GM18867 (cell line): ENCODE measurements at regions not wholly inside any gene's neighbourhood (a gene's known extent, or its start where the extent isn't known, plus 50 kb on each side); places are given as distances from the start of the nearest gene placed in this dataset.

Source experiments
- ATAC-seq: cut with Tn5 transposase; IDR thresholded peaks from one replicate; pipeline ENCODE4 v1.9.1; 2021; ENCODE audit warnings: mild to moderate bottlenecking, moderate library complexity; ENCODE audit not compliant: unreplicated experiment

GRCh38 chr21:25334046-25334730, 273.1 kb downstream of the MRPL39 start:
- no peak for ATAC-seq

DNA sequence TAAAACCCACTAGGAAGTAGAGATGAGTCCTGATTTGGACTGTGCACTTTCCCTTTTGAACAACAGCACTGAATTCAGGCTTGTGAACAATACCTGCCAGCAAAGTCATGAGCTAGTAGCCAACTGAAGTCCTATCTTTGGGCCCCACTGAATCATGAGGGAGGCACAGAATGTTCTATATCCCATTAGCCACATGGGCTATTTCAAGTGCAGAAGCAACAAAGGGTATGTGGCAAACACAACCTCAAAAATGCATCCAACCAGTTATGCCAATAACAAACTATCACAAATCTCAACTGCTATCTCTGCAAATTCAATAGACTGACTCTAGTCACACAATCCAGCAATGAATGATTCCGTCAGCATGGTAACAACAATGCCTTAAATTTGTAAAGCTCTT, 276.0 kb downstream of the MRPL39 start:
- ATAC-seq, result no peak

DNA sequence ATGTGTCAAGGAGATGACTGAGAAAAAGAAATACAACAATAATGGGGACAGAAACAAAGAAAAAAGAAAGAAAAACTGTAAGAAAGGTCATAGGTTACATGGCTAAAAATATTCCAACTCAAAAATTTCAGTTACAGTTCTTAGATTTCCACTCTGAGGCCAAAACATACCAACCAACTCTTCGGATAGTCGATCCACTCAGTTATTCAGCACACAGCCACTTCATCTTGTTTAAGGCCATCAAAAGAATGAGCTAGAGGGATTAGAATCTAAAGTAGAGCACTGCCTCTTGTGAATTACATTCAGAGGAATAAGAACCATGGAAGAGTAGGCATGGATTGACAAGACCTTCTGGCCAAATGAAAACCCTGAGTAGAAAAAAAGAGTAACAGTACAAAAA, 277.0 kb downstream of the MRPL39 start:
- no peak for ATAC-seq

GRCh38 chr21:25329227-25329825, 278.0 kb downstream of the MRPL39 start:
- no peak for ATAC-seq

- no peak for ATAC-seq
Observed at GRCh38 chr21:25328736-25329135, 278.5 kb downstream of the MRPL39 start.

GRCh38 chr21:25326181-25326580, 281.1 kb downstream of the MRPL39 start:
- no peak for ATAC-seq

- no peak for ATAC-seq
Observed at GRCh38 chr21:25324666-25325065, 282.6 kb downstream of the MRPL39 start.

- no peak for ATAC-seq
Observed at GRCh38 chr21:25323356-25323949, 283.8 kb downstream of the MRPL39 start.

DNA sequence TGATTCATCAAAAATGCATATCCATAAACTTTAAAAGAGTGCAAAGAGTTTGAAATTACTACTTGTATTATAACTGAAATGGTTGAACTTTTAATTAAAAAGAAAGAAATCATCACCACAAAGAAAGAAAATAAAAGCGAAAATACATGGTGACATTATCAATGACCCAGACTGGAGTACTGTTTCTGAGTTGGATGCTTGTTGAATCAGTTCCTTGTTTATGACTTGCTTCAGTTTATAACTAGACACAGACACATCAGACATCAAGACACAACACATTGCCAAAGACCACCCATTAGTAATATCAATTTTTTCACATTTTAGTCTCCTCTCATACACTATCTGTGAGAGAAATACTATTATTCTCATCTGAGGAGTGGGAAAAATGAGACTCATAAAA, 293.0 kb downstream of the MRPL39 start:
- ATAC-seq, result peak; percentile 49

DNA sequence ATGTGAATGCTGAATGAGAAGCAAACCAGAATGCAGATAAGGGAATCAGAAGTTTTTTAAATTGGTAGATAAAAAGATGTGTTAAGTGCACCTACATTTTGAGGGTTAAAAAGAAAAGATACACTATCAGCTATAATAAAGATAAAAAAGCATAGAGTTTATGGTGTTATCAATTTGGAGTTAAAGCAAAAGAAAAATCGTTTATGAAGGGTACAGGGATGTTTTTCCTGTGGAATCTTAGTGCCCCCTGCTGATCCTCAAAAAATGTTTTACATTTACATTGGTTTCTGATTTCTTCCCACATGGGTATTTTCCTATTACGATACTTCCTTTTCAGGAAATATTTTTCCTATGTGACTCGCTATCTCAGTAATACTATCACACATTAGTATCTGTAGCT, 293.5 kb downstream of the MRPL39 start:
- no peak for ATAC-seq

- ATAC-seq, result no peak
Observed at GRCh38 chr21:25307489-25307888, 299.8 kb downstream of the MRPL39 start.

- no peak for ATAC-seq
Observed at GRCh38 chr21:25304611-25305010, 302.7 kb downstream of the MRPL39 start.

DNA sequence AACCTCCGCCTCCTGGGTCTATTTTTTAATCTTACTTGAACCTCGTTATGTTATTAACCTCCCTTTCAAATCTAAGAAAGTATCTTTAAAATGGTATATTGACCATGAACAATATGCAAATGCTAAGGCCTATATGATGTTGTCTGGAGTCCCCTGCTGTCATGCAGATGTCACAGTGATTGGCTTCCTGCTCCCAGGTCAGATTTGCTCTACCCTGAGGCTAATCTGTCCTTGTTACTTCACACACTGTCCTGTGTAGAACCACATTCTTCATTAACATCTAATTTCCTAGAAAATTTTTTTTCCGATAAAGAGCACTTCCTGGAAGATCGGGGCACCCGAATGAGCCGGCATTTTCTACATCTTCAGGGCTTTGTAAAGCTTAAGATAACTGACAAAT, 306.6 kb downstream of the MRPL39 start:
- no peak for ATAC-seq

DNA sequence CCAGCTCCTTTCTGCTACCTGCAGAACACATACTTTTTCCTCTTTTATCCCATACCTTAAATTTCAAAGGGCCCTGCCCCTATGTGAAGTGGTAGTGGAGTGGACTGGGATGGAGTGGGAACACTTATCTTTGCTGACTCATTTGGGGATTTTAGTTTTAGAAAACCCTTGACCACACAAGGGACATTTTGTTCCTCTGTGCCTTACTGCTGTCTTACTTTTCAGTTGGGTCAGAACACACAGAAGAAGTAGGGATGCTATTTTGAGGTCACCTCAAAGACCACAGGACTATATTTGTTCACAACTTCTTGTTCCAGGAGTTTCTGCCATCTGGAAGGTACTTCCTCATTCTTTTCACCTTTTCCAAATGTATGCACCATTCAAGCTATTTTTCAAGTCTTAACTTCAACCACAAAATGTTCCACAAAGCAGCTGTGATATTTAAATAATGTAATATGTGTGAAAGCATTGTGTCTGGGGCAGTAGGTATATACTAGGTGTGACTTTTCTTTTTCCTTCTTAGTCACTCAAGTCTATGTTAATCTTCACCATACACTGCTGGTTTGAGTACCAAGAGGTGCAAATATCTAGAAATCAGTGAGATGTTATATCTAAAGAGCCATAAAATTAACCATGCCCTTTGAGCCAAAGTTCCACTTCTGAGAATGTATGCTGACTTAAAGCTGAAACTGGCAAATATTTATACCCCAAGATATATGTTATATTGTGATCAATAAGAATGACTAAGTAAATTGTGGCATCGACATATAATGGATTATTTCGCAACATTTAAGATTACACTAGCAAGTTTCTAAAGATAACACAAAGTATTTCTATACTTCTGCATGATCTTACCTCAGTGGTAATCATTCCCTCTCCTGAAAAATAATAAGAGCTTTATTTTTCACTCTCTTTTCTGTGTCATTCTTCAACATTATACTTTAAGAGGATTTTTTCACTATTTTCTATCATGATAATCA, 308.5 kb downstream of the MRPL39 start:
- ATAC-seq, result peak; percentile 96

DNA sequence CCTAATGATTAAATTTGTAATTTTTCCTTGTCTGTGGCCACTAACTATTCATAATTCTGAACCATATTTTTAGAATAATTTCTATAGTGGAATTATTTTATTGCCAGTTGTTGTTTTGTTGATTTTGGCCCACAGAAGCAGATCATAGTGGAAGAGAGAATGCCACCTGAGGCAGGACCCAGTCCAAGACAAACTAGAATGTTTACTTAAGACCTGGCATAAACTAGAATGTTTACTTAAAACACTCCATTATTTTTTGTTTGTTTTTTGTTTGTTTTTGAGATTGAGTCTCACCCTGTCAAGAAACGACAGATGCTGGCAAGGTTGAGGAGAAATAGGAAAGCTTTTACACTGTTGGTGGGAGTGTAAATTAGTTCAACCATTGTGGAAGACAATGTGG, 310.2 kb downstream of the MRPL39 start:
- ATAC-seq, result no peak

GRCh38 chr21:25296252-25296651, 311.0 kb downstream of the MRPL39 start:
- ATAC-seq, result no peak

DNA sequence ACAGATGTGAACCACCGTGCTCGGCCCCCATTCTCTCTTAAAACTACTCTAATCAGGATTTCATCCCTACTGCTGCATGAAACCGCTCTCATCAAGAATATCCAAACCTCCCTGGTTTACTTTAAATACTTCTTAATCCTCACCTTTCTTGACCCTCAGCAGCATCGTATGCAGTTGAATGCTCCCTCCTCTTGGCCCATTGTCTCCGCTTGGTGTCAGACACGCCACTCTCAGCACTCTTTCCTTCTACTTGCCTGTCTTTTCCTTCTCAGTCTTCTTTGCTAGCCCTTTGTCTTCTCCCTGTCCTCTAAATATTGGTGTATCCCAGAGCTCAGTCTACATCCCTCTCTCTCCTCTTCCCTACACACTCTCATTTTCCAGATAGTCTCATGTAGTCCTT, 314.9 kb downstream of the MRPL39 start:
- no peak for ATAC-seq

- ATAC-seq, result no peak
Observed at GRCh38 chr21:25283720-25284119, 323.6 kb downstream of the MRPL39 start.

GRCh38 chr21:25281134-25281533, 326.1 kb downstream of the MRPL39 start:
- no peak for ATAC-seq

DNA sequence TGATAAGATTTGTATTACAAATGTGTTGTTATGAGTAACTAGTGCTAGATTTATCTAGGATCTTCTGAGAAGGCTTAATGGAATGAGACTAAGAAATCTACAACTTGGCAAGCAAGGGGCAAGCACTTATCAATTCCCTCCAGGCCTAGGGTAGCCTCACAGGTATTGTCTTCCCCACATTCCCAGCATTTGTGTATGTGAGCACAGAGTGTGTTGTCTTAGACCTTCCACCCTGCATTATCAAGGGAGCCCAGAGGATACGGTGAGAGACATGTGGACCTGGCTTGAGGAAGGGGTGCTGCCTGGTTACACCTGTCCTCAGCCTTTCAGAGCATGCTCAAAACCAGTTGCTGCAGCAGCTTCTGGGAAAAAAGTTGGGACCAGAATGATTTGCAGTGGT, 327.2 kb downstream of the MRPL39 start:
- ATAC-seq, result no peak

GRCh38 chr21:25273959-25274358, 333.3 kb downstream of the MRPL39 start:
- no peak for ATAC-seq
